COLO668 (cell line): ENCODE measurements at regions not wholly inside any gene's neighbourhood (a gene's known extent, or its start where the extent isn't known, plus 50 kb on each side); places are given as distances from the start of the nearest gene placed in this dataset.
"Not testable (repeated sequence)": the region's sequence is repeated elsewhere in the genome, so short reads cannot be mapped to it uniquely, and the experiment has no call there.

Experiments used
- DNase-seq: peaks from one replicate; lab custom pipeline; 2025; ENCODE audit not compliant: unreplicated experiment; lab: John Stamatoyannopoulos, UW

GRCh38 chr4:122100508-122100907, 51.6 kb upstream of the BLTP1 start:
- no peak for DNase-seq

DNA sequence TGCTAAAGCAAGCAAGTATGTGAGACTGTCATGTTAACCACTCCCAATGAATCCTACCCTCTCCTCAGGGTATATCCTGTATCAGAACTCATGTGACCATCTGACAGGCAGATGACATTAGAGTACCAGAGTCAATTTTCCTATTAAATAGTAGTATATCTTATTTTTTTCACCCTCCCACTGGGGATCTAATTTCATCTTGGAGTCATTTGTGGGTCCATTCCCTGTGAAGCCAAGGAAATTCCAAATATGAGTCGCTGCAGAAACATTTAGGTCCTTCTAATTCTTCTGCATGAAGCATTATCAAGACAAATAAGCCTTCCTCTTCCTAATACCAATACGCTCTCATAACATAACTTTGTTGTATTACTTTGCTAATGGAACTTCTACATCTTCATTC, 52.2 kb upstream of the BLTP1 start:
- no peak for DNase-seq

- DNase-seq, result no peak
Observed at GRCh38 chr4:122091836-122092405, 60.2 kb upstream of the BLTP1 start.

- no peak for DNase-seq
Observed at GRCh38 chr4:122091397-122091796, 60.7 kb upstream of the BLTP1 start.

GRCh38 chr4:122090989-122091388, 61.1 kb upstream of the BLTP1 start:
- no peak for DNase-seq

GRCh38 chr4:122086338-122087065, 65.6 kb upstream of the BLTP1 start:
- DNase-seq, result no peak

DNA sequence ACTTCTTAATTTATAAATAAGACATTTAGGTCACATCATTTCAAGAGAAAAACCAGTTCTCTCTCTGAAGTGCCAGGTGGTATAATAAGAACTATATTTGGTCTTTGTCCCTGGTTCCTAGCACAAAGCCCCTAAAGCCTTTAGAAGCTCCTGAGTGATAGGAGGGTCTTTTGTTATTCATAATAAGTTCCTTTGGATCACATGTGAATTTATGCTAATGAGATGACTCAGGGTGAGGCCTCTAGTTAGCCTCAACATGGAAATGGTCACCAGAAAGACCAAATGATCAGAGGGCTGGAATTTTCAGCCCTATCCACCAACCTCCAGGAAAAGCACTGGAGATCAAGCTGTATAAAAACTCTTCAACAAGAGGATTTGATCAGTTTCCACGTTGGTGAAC, 68.1 kb upstream of the BLTP1 start:
- no peak for DNase-seq

- DNase-seq, result no peak
Observed at GRCh38 chr4:122083351-122083750, 68.8 kb upstream of the BLTP1 start.

- DNase-seq, result no peak
Observed at GRCh38 chr4:122082661-122083060, 69.5 kb upstream of the BLTP1 start.

DNA sequence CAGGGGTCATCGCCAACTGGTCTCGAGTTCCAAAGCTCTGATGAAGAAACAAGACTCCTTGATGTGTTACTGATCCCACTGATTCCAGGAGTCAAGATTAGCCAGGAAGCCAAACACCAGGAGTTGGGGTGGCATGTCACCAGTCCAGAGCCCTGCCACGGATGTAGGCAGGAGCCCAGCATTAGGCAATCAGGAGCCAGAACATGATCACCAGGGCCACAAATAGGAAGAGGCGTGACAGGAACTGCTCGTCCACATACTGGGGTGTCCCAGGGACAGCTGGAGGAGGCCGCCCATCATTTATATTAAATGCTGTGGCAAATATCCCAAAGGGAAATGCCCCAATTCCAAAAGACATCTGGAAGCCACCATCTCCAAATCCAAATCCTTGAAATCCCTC, 74.5 kb upstream of the BLTP1 start:
- not testable (repeated sequence) for DNase-seq

- DNase-seq, result not testable (repeated sequence)
Observed at GRCh38 chr4:122076835-122077234, 75.3 kb upstream of the BLTP1 start.

GRCh38 chr4:122073615-122074014, 78.5 kb upstream of the BLTP1 start:
- DNase-seq, result no peak

DNA sequence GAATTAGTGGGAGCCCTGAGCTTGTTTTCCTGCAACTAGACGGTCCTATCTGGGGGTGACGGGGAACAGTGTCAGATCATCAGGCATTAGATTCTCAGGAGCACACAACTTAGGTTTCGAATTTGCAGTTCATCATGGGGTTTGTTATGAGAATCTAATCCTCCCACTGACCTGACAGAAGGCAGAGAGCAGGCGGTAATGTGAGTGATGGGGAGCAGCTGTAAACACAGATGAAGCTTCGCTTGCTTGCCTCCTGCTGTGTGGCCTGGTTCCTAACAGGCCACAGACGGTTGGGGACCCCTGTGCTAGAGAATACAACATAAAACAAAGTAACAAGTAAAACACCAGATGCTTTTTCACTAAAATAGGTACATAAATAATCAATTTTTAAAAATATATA, 86.2 kb upstream of the BLTP1 start:
- DNase-seq, result no peak

GRCh38 chr4:122065149-122065548, 87.0 kb upstream of the BLTP1 start:
- DNase-seq, result no peak

DNA sequence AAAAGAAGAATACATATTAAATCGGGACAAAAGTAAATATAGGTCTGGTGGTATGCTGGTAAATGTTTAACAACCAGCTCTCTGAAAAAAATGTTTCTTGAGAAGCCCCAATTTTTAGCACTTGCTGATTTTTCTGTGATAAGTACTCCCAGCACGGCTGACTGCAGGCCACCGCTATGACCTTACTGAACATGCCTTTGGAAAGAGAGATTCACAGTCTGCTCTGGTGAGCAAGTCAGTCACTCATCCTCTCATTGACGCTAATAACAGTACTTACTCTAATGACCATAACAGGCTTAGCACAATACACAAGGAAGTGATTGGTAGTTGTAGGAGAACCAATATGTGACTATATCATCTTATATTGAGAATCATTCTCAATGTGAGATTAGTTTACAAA, 98.9 kb upstream of the BLTP1 start:
- no peak for DNase-seq

GRCh38 chr4:122052677-122053076, 99.5 kb upstream of the BLTP1 start:
- DNase-seq, result no peak

GRCh38 chr4:122050841-122051240, 99.0 kb upstream of the TRPC3 start:
- no peak for DNase-seq

DNA sequence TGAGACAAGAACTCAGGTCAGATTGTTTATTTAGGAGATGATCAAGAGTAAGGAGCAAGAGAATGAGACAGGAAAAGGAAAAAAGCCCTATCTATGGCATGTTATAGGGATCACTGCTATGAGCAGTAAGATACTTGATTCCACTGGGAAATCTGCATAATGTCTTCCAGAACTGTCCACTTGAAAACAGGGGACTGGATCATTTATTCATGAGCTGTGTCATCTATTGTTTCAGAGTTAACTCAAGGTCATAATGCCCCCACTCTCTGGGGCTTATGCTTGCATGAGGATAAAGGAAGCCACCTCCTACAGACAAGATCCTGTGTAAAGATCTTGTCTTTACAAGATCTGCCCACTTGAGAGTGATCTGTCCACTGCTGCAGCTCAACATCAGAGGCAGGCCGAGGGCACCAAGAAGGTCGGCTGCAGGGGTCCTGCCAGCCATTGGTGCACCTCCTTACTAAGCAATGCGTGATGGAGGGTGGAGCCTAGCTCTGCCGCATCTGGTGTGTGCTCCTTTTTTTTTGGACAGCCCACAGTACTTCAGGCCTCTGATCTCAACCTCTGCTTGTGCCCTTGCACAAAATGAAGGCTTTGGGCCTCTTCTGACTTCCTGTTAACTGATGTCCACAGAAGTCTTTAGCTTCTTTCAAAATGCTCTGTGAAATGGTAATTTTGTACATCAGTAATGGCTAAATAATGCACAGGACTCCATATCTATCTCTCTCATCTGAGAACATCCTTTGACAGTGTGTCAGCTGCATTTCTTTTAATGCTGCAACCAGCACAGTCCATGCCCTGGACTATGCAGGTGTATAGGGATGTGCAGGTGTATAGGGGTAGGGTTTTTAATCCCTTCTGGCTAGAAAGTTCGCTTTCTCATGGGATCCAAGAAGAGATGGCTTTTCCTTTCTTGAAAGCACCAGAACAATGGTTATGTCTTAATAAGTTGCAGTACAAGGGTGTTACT, 95.9 kb upstream of the TRPC3 start:
- DNase-seq, result no peak

GRCh38 chr4:122046255-122046654, 94.4 kb upstream of the TRPC3 start:
- no peak for DNase-seq

GRCh38 chr4:122045533-122045932, 93.7 kb upstream of the TRPC3 start:
- DNase-seq, result peak; percentile 63

DNA sequence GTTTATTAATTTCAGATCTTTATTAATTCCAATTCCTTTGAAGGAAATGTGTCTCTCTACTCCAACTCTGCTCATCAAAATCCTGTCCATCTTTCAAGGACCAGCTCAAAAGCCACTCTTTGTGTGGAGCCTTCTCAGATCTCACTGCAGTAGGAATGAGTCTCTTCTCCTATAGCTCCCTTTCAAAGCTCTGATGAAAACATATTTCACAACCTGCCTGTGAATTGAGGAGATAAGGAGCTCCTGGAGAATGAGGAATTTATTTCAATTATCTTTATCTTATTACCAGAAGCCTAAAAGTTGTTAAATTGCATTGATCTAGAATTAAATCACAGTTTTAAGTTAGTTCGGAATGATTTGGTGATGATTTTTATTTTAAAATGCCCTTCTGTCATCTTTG, 92.6 kb upstream of the TRPC3 start:
- no peak for DNase-seq

DNA sequence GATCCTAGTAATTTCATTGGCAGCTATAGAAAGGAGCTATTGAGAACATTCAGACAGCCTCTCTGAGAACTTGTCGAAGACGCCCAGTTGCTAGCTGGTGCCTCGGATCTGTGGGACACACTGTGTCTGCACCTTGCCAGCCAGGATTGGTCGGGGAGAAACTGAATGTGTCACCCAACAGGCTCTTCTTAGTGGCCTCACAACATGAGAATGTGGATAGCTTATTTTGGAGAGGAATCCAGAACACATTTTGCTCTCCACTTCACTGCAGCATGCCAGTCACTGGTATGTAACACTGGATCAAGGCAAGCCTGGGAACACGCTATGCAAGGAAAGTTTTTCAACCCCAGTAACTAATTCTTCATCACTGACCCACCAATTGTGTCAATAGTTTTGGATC, 89.5 kb upstream of the TRPC3 start:
- DNase-seq, result no peak
